Urinary bladder (tissue), 3 donors: ENCODE measurements at regions not wholly inside any gene's neighbourhood (a gene's known extent, or its start where the extent isn't known, plus 50 kb on each side); places are given as distances from the start of the nearest gene placed in this dataset.

Experiments
- DNase-seq: peaks from one replicate; pipeline ENCODE4 v3.0.0-alpha.2; 2015; ENCODE audit errors: extremely low spot score
- H3K27ac ChIP-seq: one replicate; pipeline ENCODE4 v1.5.1; 2013; ENCODE audit warnings: low read depth, mild to moderate bottlenecking, moderate library complexity
- H3K36me3 ChIP-seq: one replicate; pipeline ENCODE4 v1.6.1; 2013; ENCODE audit warnings: mild to moderate bottlenecking, moderate library complexity; ENCODE audit not compliant: insufficient read depth
- H3K4me1 ChIP-seq: one replicate; pipeline ENCODE4 v1.6.1; 2013; ENCODE audit warnings: mild to moderate bottlenecking, moderate library complexity; ENCODE audit not compliant: insufficient read depth
- H3K4me3 ChIP-seq: one replicate; pipeline ENCODE4 v1.5.1; 2013; ENCODE audit warnings: low read depth, low read length
- WGBS: extraction: QIAGEN DNeasy Blood & Tissue Kit; methylation state at CpG from one replicate; pipeline ENCODE4 v1.1.7; 2013; 5-methylcytosine and 5-hydroxymethylcytosine counted together
- donor health status: healthy with polysubstance abuse.
- donor health status: healthy.

GRCh38 chr11:101401245-101401644 is 182.6 kb downstream of the TRPC6 start:
- no peaks in the 10 kb centered on the region for H3K4me1 ChIP-seq
- H3K36me3 ChIP-seq, result no peaks in the 10 kb centered on the region
- H3K4me3 ChIP-seq, result no peak overlapping the region
- DNase-seq, result no peak
- WGBS, result 74% methylated on average over 2 of the region's 2 CpGs
- no peak overlapping the region for H3K27ac ChIP-seq

GRCh38 chr11:101397979-101398378 is 185.8 kb downstream of the TRPC6 start:
- no peak for DNase-seq
- no peaks in the 10 kb centered on the region for H3K4me1 ChIP-seq
- no peaks in the 10 kb centered on the region for H3K36me3 ChIP-seq
- WGBS, result 57% methylated on average over 2 of the region's 2 CpGs
- no peak overlapping the region for H3K4me3 ChIP-seq
- H3K27ac ChIP-seq, result no peak overlapping the region

DNA sequence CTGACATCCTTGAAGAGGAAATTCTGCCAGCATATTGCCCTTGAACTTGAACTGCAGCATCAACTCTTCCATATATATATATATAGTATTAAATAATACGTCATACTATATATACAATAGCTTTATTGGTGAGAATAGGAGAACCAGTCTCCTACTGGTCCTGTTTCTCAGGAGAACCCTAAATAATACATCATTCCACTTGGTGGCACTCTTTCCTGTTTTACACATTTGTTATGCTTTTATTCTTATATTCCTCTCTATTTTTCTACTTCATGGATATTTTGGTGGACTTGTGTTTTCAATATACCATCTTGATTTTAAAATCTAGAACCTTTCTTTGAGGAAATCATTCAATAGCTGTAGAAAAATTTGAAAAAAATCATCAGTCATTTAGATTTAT is 193.3 kb downstream of the TRPC6 start:
- 65% methylated on average over 1 of the region's 1 CpG for WGBS
- no peaks in the 10 kb centered on the region for H3K36me3 ChIP-seq
- no peaks in the 10 kb centered on the region for H3K4me1 ChIP-seq
- no peak overlapping the region for H3K4me3 ChIP-seq
- no peak overlapping the region for H3K27ac ChIP-seq
- DNase-seq, result no peak

DNA sequence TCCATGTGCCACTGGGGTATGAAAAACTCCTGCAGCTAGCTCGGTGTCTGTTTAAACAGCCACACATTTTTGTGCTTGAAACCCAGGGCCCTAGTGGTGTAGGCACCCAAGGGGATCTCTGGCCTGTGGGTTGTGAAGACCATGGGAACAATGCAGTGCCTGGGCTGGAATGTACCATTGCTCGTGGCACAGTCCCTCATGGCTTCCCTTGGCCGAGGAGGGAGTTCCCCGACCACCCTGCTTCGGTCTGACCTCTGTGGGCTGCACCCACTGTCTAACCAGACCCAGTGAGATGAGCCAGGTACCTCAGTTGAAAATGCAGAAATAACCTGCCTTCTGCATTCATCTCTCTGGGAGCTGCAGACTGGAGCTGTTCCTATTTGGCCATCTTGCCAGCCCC is 214.0 kb downstream of the TRPC6 start:
- Histone ChIP-seq H3K27ac (no peak overlapping the region), H3K4me3 (no peak overlapping the region), H3K4me1 (no peaks in the 10 kb centered on the region), H3K36me3 (no peaks in the 10 kb centered on the region)
- 79% methylated on average over 5 of the region's 5 CpGs for WGBS
- no peak for DNase-seq

DNA sequence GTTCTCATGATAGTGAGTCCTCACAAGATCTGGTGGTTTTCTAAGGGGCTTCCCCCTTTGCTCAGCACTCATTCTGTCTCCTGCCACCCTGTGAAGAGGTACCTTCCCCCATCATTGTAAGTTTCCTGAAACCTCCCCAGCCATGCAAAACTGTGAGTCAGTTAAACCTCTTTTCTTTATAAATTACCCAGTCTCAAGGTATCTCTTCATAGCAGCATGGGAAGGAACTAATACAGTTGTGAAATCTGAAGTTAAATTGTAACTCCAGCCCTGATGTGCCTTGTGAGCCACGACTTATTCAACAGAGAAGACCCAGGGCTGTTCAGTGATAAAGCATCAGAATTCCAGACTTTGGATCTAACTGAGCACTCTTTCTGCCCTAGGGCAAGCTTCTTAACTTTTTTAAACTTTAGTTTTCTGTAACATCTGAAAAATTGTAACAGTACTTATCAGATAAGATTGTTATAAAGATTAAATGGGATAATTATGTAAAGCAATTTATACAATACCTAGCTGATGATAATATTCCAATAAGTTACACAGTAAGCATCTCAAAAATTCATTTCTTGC is 220.0 kb downstream of the TRPC6 start:
- no peaks in the 10 kb centered on the region for H3K4me1 ChIP-seq
- 56% methylated on average over 1 of the region's 1 CpG for WGBS
- H3K27ac ChIP-seq, result no peak overlapping the region
- DNase-seq, result no peak
- no peak overlapping the region for H3K4me3 ChIP-seq
- H3K36me3 ChIP-seq, result no peaks in the 10 kb centered on the region

DNA sequence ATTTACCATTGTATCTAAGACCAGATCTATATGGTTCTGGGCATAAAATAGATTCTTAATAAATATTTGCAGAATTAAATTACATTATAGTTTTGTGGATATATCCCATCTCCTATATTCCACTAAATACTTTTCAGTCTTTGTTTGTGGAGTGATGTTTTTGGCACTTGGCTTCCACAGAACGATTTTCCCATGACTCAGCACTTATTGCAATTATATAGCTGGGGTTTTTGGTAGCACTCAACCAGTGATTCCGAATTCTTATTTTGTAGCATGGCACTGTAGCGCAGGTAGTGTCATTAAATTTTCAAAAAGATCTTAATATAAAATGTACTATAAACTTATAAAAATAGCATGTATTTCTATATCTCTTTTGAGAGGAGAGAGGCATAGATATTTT is 221.2 kb downstream of the TRPC6 start:
- no peak for DNase-seq
- no peak overlapping the region for H3K27ac ChIP-seq
- H3K4me1 ChIP-seq, result no peaks in the 10 kb centered on the region
- 71% methylated on average over 3 of the region's 3 CpGs for WGBS
- no peak overlapping the region for H3K4me3 ChIP-seq
- H3K36me3 ChIP-seq, result no peaks in the 10 kb centered on the region

DNA sequence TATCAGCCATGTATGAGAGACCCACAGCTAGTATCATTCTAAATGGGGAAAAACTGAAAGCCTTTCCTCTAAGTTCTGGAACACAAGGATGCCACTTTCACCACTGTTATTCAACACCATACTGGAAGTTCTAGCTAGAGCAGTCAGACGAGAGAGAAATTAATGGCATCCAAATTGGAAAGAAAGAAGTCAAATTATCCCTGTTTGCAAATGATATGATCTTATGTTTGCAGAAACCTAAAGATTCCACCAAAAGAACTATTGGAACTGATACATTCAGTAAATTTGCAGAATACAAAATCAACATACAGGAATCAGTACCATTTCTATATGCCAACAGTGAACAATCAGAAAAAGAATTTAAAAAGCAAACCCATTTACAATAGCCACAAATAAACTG is 226.0 kb downstream of the TRPC6 start:
- no peak overlapping the region for H3K4me3 ChIP-seq
- H3K4me1 ChIP-seq, result no peaks in the 10 kb centered on the region
- H3K36me3 ChIP-seq, result no peaks in the 10 kb centered on the region
- no peak for DNase-seq
- 68% methylated on average over 1 of the region's 1 CpG for WGBS
- H3K27ac ChIP-seq, result no peak overlapping the region

- Histone ChIP-seq H3K4me3 (no peak overlapping the region), H3K27ac (no peak overlapping the region), H3K36me3 (no peaks in the 10 kb centered on the region), H3K4me1 (no peaks in the 10 kb centered on the region)
- 68% methylated on average over 4 of the region's 4 CpGs for WGBS
- no peak for DNase-seq
Observed at GRCh38 chr11:101354801-101355200, 225.2 kb upstream of the PGR start.

DNA sequence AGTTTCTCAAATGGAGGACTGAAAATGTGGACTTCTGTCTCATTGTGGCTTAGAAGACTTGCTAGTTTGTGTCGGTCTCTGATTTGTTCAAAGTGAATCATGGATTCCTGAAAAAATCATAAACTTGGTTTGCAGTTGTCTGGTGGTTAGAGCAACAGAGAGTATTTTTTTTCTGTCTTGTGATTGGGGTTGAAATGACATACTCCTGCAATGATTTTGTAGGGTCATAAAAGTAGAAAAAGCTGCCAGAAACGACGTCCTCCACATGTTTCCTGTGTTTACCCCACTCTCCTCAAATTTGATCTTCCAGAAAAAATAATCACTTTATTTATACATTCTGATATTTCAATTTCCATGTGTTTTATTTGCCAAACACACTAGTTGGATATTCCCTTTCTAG is 219.2 kb upstream of the PGR start:
- Histone ChIP-seq H3K27ac (no peak overlapping the region), H3K4me3 (no peak overlapping the region), H3K36me3 (no peaks in the 10 kb centered on the region), H3K4me1 (no peaks in the 10 kb centered on the region)
- DNase-seq, result no peak
- WGBS, result 25% methylated on average over 3 of the region's 3 CpGs

GRCh38 chr11:101346591-101346990 is 217.0 kb upstream of the PGR start:
- no peaks in the 10 kb centered on the region for H3K4me1 ChIP-seq
- H3K27ac ChIP-seq, result no peak overlapping the region
- DNase-seq, result no peak
- H3K36me3 ChIP-seq, result no peaks in the 10 kb centered on the region
- no peak overlapping the region for H3K4me3 ChIP-seq
- WGBS, result 37% methylated on average over 4 of the region's 4 CpGs

- Histone ChIP-seq H3K4me3 (no peak overlapping the region), H3K36me3 (no peaks in the 10 kb centered on the region), H3K4me1 (no peaks in the 10 kb centered on the region), H3K27ac (no peak overlapping the region)
- DNase-seq, result no peak
- 87% methylated on average over 3 of the region's 3 CpGs for WGBS
Observed at GRCh38 chr11:101345891-101346290, 216.3 kb upstream of the PGR start.

DNA sequence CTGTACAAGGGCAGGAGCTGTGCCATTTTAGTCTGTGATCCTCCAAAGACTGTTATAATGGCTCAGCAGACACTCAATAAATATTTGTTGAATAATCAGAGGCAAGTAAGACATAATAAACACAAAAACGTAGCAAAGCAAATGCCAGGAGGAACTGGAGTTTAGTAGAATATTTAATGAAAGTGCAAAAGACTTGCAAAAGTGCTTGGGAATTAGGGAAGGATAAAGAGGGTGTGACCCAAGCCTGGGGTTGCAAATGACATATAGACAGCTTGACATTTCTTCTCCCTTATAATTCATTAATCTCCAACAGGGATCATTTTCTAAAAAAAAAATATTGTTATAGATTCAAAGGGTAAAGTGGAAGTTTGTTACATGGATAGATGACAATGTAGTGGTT is 212.7 kb upstream of the PGR start:
- no peak for DNase-seq
- WGBS, result 25% methylated on average over 1 of the region's 1 CpG
- no peak overlapping the region for H3K27ac ChIP-seq
- H3K4me1 ChIP-seq, result no peaks in the 10 kb centered on the region
- H3K4me3 ChIP-seq, result no peak overlapping the region
- no peaks in the 10 kb centered on the region for H3K36me3 ChIP-seq

- Histone ChIP-seq H3K4me1 (no peaks in the 10 kb centered on the region), H3K27ac (no peak overlapping the region), H3K36me3 (no peaks in the 10 kb centered on the region), H3K4me3 (no peak overlapping the region)
- WGBS, result 62% methylated on average over 1 of the region's 1 CpG
- DNase-seq, result peak; percentile 18
Observed at GRCh38 chr11:101341578-101341977, 212.0 kb upstream of the PGR start.

- 32% methylated on average over 4 of the region's 4 CpGs for WGBS
- no peak overlapping the region for H3K27ac ChIP-seq
- no peak for DNase-seq
- no peaks in the 10 kb centered on the region for H3K4me1 ChIP-seq
- no peak overlapping the region for H3K4me3 ChIP-seq
- H3K36me3 ChIP-seq, result no peaks in the 10 kb centered on the region
Observed at GRCh38 chr11:101336858-101337257, 207.2 kb upstream of the PGR start.

- Histone ChIP-seq H3K36me3 (no peaks in the 10 kb centered on the region), H3K4me3 (no peak overlapping the region), H3K27ac (no peak overlapping the region), H3K4me1 (no peaks in the 10 kb centered on the region)
- 51% methylated on average over 3 of the region's 3 CpGs for WGBS
- no peak for DNase-seq
Observed at GRCh38 chr11:101336155-101336554, 206.5 kb upstream of the PGR start.
